ENCODE measurements at regions not wholly inside any gene's neighbourhood (a gene's known extent, or its start where the extent isn't known, plus 50 kb on each side); places are given as distances from the start of the nearest gene placed in this dataset.

- H3K27me3 Mint-ChIP-seq (ENCODE audit: insufficient read depth): no peaks in the 10 kb centered on the region
Measured at GRCh38 chr2:163077241-163077640, 238.7 kb upstream of the KCNH7 start.

GRCh38 chr2:163066085-163066484 lies 227.5 kb upstream of the KCNH7 start:
- no peak overlapping the region for H3K4me3 ChIP-seq (ENCODE audit: low read length)
- Mint-ChIP-seq H3K4me1 (no peaks in the 10 kb centered on the region), H3K36me3 (ENCODE audit: low read depth) (no peaks in the 10 kb centered on the region), H3K27me3 (ENCODE audit: insufficient read depth) (no peaks in the 10 kb centered on the region), H3K27ac (no peak overlapping the region), H3K9me3 (peaks cover 8% of the 10 kb centered on the region), H3K4me3 (no peak overlapping the region)
- H3K9me3 ChIP-seq (ENCODE audit: control insufficient read depth, low read length): no peaks in the 10 kb centered on the region
- H3K27me3 ChIP-seq (ENCODE audit: control insufficient read depth, insufficient read depth, low read length, poor library complexity, severe bottlenecking): no peaks in the 10 kb centered on the region
- DNase-seq: no peak
- no peak overlapping the region for H3K9ac ChIP-seq (ENCODE audit: extremely low read depth, low read length, poor library complexity, severe bottlenecking)
- H3K27ac ChIP-seq (ENCODE audit: low read depth, low read length): no peak overlapping the region
- no peaks in the 10 kb centered on the region for H3K36me3 ChIP-seq (ENCODE audit: control insufficient read depth, insufficient read depth, low read length)
- no peaks in the 10 kb centered on the region for H3K4me1 ChIP-seq (ENCODE audit: control insufficient read depth, insufficient read depth, low read length)
- no peak for TF ChIP-seq CTCF (conservative IDR thresholded peaks at IDR 0.05)

More at GRCh38 chr2:163077241-163077640, 238.7 kb upstream of the KCNH7 start:
- no peaks in the 10 kb centered on the region for H3K36me3 Mint-ChIP-seq (ENCODE audit: low read depth)
- H3K27ac Mint-ChIP-seq: no peak overlapping the region
- H3K27me3 ChIP-seq (ENCODE audit: control insufficient read depth, insufficient read depth, low read length, poor library complexity, severe bottlenecking): no peaks in the 10 kb centered on the region
- no peaks in the 10 kb centered on the region for H3K36me3 ChIP-seq (ENCODE audit: control insufficient read depth, insufficient read depth, low read length)
- WGBS, 2 experiments (ENCODE audit: insufficient coverage in 1 of 2, insufficient read length in 1 of 2): 19% methylated on average over 1 of the region's 1 CpG; no CpG with 5 or more reads in 1 of the 2 experiments
- no peaks in the 10 kb centered on the region for H3K4me1 Mint-ChIP-seq
- H3K9me3 Mint-ChIP-seq: peaks cover 28% of the 10 kb centered on the region
- no peak for DNase-seq
- no peak for TF ChIP-seq CTCF (conservative IDR thresholded peaks at IDR 0.05)
- H3K27ac ChIP-seq (ENCODE audit: low read depth, low read length): peak overlapping the region; percentile 44
- no peaks in the 10 kb centered on the region for H3K4me1 ChIP-seq (ENCODE audit: control insufficient read depth, insufficient read depth, low read length)
- H3K9ac ChIP-seq (ENCODE audit: extremely low read depth, low read length, poor library complexity, severe bottlenecking): no peak overlapping the region
- H3K4me3 Mint-ChIP-seq: no peak overlapping the region
- H3K4me3 ChIP-seq (ENCODE audit: low read length): no peak overlapping the region
- H3K9me3 ChIP-seq (ENCODE audit: control insufficient read depth, low read length): peaks cover 19% of the 10 kb centered on the region

- H3K9me3 Mint-ChIP-seq: peaks cover 8% of the 10 kb centered on the region
- no peak overlapping the region for H3K27ac ChIP-seq (ENCODE audit: low read depth, low read length)
- H3K27ac Mint-ChIP-seq: no peak overlapping the region
- H3K4me3 ChIP-seq (ENCODE audit: low read length): no peak overlapping the region
- H3K9ac ChIP-seq (ENCODE audit: extremely low read depth, low read length, poor library complexity, severe bottlenecking): no peak overlapping the region
- H3K36me3 Mint-ChIP-seq (ENCODE audit: low read depth): no peaks in the 10 kb centered on the region
- no peak for DNase-seq
- no peak for TF ChIP-seq CTCF (conservative IDR thresholded peaks at IDR 0.05)
- H3K27me3 ChIP-seq (ENCODE audit: control insufficient read depth, insufficient read depth, low read length, poor library complexity, severe bottlenecking): no peaks in the 10 kb centered on the region
- H3K4me1 Mint-ChIP-seq: no peaks in the 10 kb centered on the region
- 84 to 89% methylated on average over 1 to 3 of the region's 3 CpGs for WGBS, 2 experiments (ENCODE audit: insufficient coverage in 1 of 2, insufficient read length in 1 of 2)
- H3K27me3 Mint-ChIP-seq (ENCODE audit: insufficient read depth): no peaks in the 10 kb centered on the region
- H3K36me3 ChIP-seq (ENCODE audit: control insufficient read depth, insufficient read depth, low read length): no peaks in the 10 kb centered on the region
- H3K4me1 ChIP-seq (ENCODE audit: control insufficient read depth, insufficient read depth, low read length): no peaks in the 10 kb centered on the region
- no peaks in the 10 kb centered on the region for H3K9me3 ChIP-seq (ENCODE audit: control insufficient read depth, low read length)
- H3K4me3 Mint-ChIP-seq: no peak overlapping the region
Measured at GRCh38 chr2:163062524-163062923, 224.0 kb upstream of the KCNH7 start.

All from endodermal cell (in vitro differentiated cells).